ENCODE measurements at regions not wholly inside any gene's neighbourhood (a gene's known extent, or its start where the extent isn't known, plus 50 kb on each side); places are given as distances from the start of the nearest gene placed in this dataset.

- H3K9me3 ChIP-seq (ENCODE audit: insufficient read depth, low read length), result no peaks in the 10 kb centered on the region; the same call in 1 of the 2 replicates
- H3K9ac ChIP-seq (ENCODE audit: low read length), result no peak overlapping the region
- no peaks in the 10 kb centered on the region for H3K36me3 ChIP-seq (ENCODE audit: low read length)
- H3K27ac ChIP-seq (ENCODE audit: low read depth, low read length), result no peak overlapping the region
- no peaks in the 10 kb centered on the region for H3K9me2 ChIP-seq (replicated peaks; ENCODE audit: insufficient read depth, low read length)
- H3F3A ChIP-seq (ENCODE audit: insufficient read depth), result no peaks in the 10 kb centered on the region
- H3K79me2 ChIP-seq (ENCODE audit: insufficient read depth, low read length), result no peaks in the 10 kb centered on the region
- no peak overlapping the region for H3K4me2 ChIP-seq (ENCODE audit: low read depth, low read length, poor library complexity, severe bottlenecking)
- H3K27me3 ChIP-seq (ENCODE audit: low read length), result no peaks in the 10 kb centered on the region
- H4K20me1 ChIP-seq (ENCODE audit: low read depth, low read length), result no peaks in the 10 kb centered on the region
- no peak overlapping the region for H2AFZ ChIP-seq (ENCODE audit: low read depth, low read length, severe bottlenecking)
- TF ChIP-seq EZH2phosphoT487 (conservative IDR thresholded peaks at IDR 0.05; ENCODE audit: low read length) (no peak), CTCF (IDR thresholded peaks at IDR 0.05; ENCODE audit: insufficient read depth, low read length, poor library complexity, severe bottlenecking) (no peak)
- no peak overlapping the region for H3K4me3 ChIP-seq (ENCODE audit: insufficient read depth, low read length, poor library complexity, severe bottlenecking)
Measured at GRCh38 chr2:172667581-172668325, 67.9 kb upstream of the RAPGEF4 start.

- TF ChIP-seq EZH2phosphoT487 (conservative IDR thresholded peaks at IDR 0.05; ENCODE audit: low read length) (no peak), CTCF (IDR thresholded peaks at IDR 0.05; ENCODE audit: insufficient read depth, low read length, poor library complexity, severe bottlenecking) (no peak)
- Histone ChIP-seq H4K20me1 (ENCODE audit: low read depth, low read length) (no peaks in the 10 kb centered on the region), H3K27me3 (ENCODE audit: low read length) (no peaks in the 10 kb centered on the region), H3K9me2 (replicated peaks; ENCODE audit: insufficient read depth, low read length) (no peaks in the 10 kb centered on the region), H3K79me2 (ENCODE audit: insufficient read depth, low read length) (no peaks in the 10 kb centered on the region), H3K9ac (ENCODE audit: low read length) (no peak overlapping the region), H3K27ac (ENCODE audit: low read depth, low read length) (no peak overlapping the region), H3K36me3 (ENCODE audit: low read length) (no peaks in the 10 kb centered on the region), H3F3A (ENCODE audit: insufficient read depth) (no peaks in the 10 kb centered on the region), H3K4me3 (ENCODE audit: insufficient read depth, low read length, poor library complexity, severe bottlenecking) (no peak overlapping the region), H3K4me2 (ENCODE audit: low read depth, low read length, poor library complexity, severe bottlenecking) (no peak overlapping the region), H3K9me3 (ENCODE audit: insufficient read depth, low read length) (no peaks in the 10 kb centered on the region), H2AFZ (ENCODE audit: low read depth, low read length, severe bottlenecking) (no peak overlapping the region)
Measured at GRCh38 chr2:172671501-172671900, 64.1 kb upstream of the RAPGEF4 start.

GRCh38 chr2:172672114-172672513 is 63.5 kb upstream of the RAPGEF4 start:
- H3K9me3 ChIP-seq (ENCODE audit: insufficient read depth, low read length), result no peaks in the 10 kb centered on the region
- H3K4me3 ChIP-seq (ENCODE audit: insufficient read depth, low read length, poor library complexity, severe bottlenecking), result no peak overlapping the region
- no peaks in the 10 kb centered on the region for H4K20me1 ChIP-seq (ENCODE audit: low read depth, low read length)
- no peak overlapping the region for H3K9ac ChIP-seq (ENCODE audit: low read length)
- no peaks in the 10 kb centered on the region for H3K79me2 ChIP-seq (ENCODE audit: insufficient read depth, low read length)
- no peaks in the 10 kb centered on the region for H3K27me3 ChIP-seq (ENCODE audit: low read length)
- no peaks in the 10 kb centered on the region for H3K9me2 ChIP-seq (replicated peaks; ENCODE audit: insufficient read depth, low read length)
- no peaks in the 10 kb centered on the region for H3F3A ChIP-seq (ENCODE audit: insufficient read depth)
- H3K27ac ChIP-seq (ENCODE audit: low read depth, low read length), result no peak overlapping the region
- TF ChIP-seq EZH2phosphoT487 (conservative IDR thresholded peaks at IDR 0.05; ENCODE audit: low read length), result no peak
- TF ChIP-seq CTCF (IDR thresholded peaks at IDR 0.05; ENCODE audit: insufficient read depth, low read length, poor library complexity, severe bottlenecking), result no peak
- no peak overlapping the region for H2AFZ ChIP-seq (ENCODE audit: low read depth, low read length, severe bottlenecking)
- no peaks in the 10 kb centered on the region for H3K36me3 ChIP-seq (ENCODE audit: low read length)
- no peak overlapping the region for H3K4me2 ChIP-seq (ENCODE audit: low read depth, low read length, poor library complexity, severe bottlenecking)

Measured in SU-DHL-6 (cell line).